HG03354 (cell line): ENCODE measurements at regions not wholly inside any gene's neighbourhood (a gene's known extent, or its start where the extent isn't known, plus 50 kb on each side); places are given as distances from the start of the nearest gene placed in this dataset.
A peak's percentile ranks its signal among the peaks of the same experiment; 100 is the strongest.

ENCODE experiments used
- ATAC-seq: cut with Tn5 transposase; IDR thresholded peaks from one replicate; pipeline ENCODE4 v1.9.1; 2021; ENCODE audit warnings: mild to moderate bottlenecking; ENCODE audit not compliant: unreplicated experiment, poor library complexity, severe bottlenecking

DNA sequence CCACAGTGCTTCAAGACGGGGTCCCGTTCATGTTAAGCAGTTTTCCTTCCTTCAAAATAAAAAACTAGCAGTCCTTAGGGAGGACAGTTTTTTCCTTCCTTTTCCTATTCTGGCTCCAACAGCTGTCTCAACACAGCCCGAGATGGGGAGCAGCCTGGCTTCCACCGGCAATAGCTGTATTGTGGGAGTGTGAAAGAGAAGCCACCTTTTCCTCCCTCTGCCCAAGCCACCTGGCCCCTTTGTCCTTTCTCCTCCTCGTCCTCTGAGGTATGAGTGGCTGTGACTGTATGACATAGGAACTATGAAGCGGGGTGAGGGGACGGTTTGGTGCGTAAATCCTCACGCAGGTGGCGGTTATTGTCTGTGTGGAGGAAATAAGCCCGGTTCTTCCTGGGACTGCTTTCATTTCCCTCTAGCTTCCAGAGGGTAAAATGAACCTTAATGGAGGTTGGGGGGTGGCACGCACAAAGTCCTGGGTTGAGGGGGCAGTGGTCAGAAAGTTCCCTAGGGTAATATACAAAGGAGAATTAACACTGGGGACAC lies 292.0 kb upstream of the DMRT1 start:
- ATAC-seq, result no peak

DNA sequence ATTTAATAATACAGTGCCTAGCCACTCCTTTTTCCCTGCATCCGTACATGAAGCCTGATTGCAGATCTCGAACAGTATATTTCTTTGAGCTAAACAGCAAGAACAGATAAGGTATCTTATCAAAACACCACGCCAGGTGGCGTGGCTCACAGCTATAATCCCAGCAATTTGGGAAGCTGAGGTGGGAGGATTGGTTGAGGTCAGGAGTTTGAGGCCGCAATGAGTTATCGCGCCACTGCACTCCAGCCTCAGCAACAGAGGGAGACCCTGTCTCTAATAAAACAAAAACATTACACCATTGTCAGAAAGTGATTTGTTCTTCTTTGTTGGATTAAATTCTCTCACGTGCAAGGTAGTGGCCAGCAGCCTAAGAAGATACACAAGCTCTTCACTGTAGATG lies 291.2 kb upstream of the DMRT1 start:
- ATAC-seq, result no peak

DNA sequence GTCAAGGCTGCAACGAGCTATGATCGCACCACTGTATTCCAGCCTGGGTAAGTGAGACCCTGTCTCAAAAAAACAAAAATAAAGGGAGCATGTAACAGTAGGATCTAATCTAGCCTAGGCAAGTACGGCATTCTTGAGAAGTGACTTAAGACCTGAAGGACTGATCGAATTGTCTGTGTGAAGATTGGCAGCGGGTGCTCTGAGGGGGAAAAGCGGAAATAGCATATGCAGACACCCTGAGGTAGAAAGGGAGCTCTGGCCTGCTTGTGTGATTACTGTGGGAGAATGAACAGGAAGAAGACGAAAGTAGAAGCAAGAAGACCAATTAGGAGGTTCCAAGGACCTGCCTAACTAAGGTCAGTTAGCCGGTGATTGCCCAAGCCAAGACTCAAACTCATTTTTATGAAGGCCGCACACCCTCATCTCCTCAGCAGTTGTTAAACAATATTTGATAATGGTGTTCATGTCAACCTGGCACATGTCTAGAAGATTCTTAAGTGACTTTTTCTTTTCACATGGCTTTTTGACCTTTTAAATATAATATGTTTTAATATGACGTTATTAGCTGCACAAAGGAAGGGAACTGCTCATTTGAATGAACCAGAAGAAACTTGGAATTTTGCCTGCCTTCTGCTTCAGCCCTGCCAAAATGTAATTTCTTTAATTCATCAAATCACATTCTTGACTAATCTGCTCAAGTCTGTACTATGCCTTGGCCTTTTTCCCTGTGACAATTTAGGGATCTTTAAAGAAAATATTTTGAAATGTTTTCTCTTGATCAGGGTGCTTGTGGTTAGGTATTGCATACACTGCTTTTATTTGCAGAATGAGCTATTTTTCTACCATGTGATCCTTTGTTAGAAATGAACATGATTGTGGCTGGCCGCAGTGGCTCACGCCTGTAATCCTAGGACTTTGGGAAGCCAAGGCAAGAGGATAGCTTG lies 289.2 kb upstream of the DMRT1 start:
- ATAC-seq, result no peak

GRCh38 chr9:555493-555892 lies 286.0 kb upstream of the DMRT1 start:
- no peak for ATAC-seq

DNA sequence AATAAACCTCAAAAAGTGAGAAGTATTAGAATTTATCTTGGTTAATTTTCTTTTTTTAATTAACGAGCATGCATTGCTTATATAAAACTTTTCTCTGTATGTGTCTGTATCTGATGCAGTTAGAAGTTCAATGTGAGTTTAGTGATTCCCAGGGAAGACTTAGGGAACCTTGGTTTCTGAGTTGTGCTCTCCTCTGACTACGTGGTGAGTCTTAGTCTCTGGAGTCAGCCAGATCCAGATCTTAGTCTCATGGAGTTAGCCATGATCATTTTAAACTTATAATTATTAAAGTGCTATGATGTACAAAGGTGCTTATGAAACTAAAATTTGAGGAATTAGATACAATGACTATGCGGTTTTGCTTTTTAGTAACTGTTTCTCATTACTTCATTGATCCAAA lies 285.3 kb upstream of the DMRT1 start:
- no peak for ATAC-seq

DNA sequence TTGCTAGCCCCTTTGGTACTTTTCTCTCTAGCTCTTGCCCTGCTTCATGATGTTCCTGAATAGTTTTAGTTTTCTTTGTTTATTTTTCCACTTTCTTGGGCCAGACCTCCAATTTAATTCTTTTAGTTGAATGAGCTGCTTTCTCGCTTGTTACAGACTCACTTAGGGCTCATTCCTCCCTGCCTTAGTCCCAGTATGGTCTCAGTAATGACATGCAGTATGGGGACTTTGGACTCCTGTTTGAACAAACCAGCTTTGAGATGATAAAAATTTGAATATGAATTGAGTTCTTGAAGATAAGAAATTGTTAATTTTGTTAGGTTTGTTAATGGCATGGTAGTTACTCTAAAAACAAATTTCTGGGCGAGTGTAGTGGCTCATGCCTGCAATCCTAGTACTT lies 284.8 kb upstream of the DMRT1 start:
- ATAC-seq, result no peak

DNA sequence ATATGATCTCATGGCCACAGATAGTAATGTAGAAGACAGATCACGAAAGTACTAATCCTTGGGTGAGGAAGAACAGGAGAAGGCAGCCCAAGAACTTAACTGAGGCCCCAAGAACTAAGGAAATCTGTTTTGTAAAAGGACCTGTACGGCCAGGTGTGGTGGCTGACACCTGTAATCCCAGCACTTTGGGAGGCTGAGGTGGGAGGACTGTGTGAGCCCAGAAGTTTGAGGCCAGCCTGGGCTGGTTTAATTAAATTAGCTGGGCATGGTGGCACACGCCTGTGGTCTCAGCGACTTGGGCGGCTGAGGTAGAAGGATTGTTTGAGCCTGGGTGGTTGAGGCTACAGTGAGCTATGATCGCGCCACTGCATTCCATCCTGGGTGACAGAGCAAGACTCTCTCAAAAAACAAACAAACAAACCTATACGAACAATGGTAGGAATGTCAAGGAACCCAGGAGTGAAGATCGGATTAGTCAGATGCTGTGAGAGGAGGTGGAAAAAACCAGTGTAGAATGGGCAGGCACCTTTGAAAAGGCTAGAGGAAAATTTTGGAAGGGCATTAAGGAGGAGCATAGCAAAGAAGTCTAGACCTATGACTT lies 283.8 kb upstream of the DMRT1 start:
- no peak for ATAC-seq

DNA sequence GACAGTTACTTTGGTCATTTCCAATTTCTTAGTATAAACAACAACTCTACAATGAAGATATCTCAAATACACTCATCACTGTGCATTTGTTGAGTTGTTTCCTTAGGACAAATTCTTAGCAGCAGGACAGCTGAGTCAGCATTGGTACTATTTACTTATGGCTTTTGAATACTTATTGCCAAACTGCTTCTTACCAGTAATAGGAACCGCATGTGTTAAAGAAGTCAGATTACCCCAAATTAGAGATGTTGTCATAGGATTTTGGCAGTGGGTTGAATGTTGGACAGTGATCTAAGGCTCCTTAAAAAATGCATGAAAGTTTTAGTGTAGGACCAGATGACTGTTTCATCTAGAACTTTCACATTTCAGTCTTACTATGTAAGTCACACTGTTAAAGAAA lies 280.1 kb upstream of the DMRT1 start:
- ATAC-seq, result no peak

GRCh38 chr9:563200-563599 lies 278.3 kb upstream of the DMRT1 start:
- ATAC-seq, result no peak

DNA sequence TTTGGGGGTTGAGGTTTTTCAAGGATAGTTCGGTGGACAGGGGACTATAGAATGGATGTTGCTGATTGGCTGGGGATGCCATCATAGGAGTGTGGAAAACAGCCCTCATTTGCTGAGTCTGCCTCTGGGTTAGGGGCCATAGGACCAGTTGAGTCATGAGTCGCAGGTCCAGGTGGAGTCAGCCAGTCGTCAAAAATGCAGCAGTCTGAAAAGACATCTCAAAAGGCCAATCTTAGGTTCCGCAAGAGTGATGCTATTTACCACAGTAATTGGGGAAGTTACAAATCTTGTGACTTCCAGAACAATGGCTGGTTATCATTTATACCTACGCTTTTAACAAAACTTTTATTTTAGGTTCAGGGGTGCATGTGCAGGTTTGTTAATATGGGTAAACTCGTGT lies 276.0 kb upstream of the DMRT1 start:
- no peak for ATAC-seq

- ATAC-seq, result peak; percentile 92
These were observed 274.3 kb upstream of the DMRT1 start for GRCh38 chr9:567128-567746.

GRCh38 chr9:567747-568305 lies 273.7 kb upstream of the DMRT1 start:
- peak; percentile 25 for ATAC-seq

- no peak for ATAC-seq
These were observed 272.2 kb upstream of the DMRT1 start for GRCh38 chr9:569296-569695.

DNA sequence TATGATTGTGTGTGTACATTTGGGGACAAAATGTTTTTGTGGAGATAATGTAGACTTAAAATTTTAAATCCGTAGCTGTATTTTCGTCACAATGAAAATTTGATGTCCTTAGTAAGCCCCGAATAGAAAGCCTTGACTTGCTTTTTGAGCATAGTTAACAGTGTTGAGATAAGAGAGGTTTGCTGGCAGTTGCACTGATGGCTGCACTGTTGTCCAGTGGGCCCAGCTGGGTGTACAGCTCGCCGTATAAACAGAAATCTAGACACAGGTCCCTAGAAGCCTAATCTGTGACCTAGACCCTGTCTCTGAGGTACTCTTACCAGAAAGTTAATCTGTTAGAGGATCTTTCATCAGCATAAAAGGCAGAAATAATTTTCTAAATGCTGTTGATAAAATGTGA lies 271.3 kb upstream of the DMRT1 start:
- no peak for ATAC-seq

DNA sequence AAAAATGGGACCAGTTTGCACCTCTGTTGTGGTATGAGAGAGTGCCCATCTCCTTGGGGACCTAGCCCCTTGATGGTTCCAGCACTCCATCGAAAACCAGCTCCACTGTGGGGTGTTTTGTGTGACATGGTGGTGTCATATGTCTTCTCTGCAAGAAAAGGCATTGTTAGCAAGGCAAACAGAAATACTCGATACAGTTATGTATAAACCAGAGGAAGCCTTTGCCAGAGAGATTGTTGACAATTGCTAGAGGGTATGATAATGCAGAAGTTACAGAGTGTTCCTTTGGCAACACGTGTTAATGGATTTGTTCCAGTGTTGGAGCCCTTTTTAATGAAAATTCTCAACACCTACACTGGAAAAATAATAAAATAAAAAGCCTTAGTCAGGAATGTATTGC lies 270.4 kb upstream of the DMRT1 start:
- ATAC-seq, result no peak

- no peak for ATAC-seq
These were observed 269.8 kb upstream of the DMRT1 start for GRCh38 chr9:571741-572140.

DNA sequence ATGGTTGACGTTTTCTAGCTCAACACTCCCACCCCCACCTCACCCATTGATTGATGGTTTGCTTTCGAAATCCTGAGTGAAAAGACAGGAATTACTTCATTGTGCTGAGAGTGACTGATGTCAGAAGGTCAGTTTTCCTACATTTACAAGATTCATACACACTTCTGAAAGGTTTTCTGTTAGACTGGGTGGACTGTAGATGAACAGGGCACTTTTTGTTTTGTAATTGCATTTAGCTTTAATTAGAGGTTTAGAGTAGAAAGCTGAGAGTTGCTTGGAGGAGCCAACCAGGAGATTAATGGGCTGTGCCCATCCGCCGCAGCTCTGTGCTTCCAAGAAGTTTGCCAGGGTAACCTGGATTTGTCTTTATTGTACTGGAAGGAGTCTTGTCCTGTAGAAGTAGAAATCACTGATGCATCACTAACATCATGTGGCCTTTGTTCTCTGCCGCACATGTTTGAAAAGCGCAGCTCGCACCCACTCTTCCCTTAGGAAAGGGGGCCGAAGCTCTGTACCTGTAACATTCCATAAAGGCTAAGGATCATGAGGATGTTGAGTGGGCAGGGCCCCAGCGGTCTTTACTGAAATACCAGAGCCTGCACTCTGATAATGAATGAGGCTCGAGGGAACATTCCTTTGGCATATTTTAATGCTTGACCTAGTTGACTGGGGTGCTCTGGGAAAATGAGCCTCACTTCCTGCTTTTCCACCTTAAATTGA lies 267.6 kb upstream of the DMRT1 start:
- no peak for ATAC-seq

DNA sequence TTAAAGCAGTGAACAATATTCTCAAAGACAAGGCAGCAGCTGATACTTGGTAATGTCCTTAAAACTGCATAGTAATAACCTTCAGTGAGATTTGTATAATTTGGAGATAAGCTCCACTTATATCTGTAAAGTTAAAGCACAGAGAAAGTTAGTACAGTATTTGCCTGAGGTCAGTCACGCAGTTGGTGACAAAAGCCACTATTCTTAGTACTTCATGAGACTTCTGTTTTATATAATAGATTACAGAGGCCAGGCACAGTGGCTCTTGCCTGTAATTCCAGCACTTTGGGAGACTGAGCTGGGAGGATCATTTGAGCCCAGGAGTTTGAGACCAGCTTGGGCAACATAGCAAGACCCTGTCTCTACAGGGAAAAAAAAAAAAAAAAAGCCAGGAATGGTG lies 266.4 kb upstream of the DMRT1 start:
- ATAC-seq, result no peak

DNA sequence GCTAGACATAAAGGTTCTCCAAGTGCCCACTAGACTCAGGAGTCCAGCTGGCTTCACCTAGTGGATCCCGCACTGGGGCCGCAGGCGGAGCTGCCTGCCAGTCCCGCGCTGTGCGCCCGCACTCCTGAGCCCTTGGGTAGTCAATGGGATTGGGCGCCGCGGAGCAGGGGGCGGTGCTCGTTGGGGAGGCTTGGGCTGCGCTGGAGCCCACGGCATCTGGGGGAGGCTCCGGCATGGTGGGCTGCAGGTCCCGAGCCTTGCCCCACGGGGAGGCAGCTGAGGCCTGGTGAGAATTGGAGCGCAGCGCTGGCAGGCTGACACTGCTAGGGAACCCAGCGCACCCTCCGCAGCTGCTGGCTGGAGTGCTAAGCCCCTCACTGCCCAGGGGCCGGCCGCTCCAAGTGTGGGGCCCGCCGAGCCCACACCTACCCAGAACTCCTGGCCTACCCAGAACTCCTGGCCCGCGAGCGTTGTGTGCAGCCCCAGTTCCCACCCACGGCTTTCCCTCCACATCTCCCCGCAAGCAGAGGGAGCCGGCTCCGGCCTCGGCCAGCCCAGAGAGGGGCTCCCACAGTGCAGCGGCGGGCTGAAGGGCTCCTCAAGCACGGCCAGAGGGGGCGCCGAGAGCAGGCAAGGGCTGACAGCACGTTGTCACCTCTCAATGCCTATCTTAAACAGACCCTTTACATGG lies 260.7 kb upstream of the DMRT1 start:
- ATAC-seq, result no peak
